ENCODE measurements at regions not wholly inside any gene's neighbourhood (a gene's known extent, or its start where the extent isn't known, plus 50 kb on each side); places are given as distances from the start of the nearest gene placed in this dataset.

DNA sequence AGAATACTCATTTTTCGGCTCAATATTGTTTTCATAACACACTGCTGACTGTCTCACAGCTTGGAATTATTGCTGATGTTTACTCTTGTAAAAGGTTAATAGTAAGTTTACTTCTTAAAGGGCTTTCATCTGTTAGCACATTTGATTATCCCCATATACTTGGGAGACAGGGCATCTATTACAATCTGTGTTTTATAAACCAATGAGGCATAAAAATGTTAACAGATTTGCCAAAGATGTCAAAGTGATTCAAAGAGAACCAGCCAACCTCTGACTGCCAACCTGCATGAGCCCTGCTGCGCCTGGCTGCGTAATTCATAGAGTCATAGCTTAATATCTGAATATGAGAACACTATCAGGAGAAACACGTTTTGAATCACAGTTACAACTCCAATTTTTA lies 665.6 kb downstream of the TRIML1 start:
- Histone ChIP-seq H3K56ac (ENCODE audit: extremely low read depth, insufficient read depth, low read length) (no peak overlapping the region), H2AK9ac (replicated peaks; ENCODE audit: low read depth, low read length, poor library complexity) (no peak overlapping the region), H2BK5ac (ENCODE audit: low read depth, low read length, poor library complexity, severe bottlenecking) (no peak overlapping the region), H3K4ac (ENCODE audit: low read depth, low read length) (no peak overlapping the region), H3K9me3 (ENCODE audit: control insufficient read depth, insufficient read depth, low read length) (no peaks in the 10 kb centered on the region), H4K20me1 (ENCODE audit: insufficient read depth, low read length) (no peaks in the 10 kb centered on the region), H2AFZ (replicated peaks; ENCODE audit: low read length, poor library complexity) (no peak overlapping the region), H3K9ac (ENCODE audit: low read depth, low read length) (no peak overlapping the region), H3K27me3 (ENCODE audit: control insufficient read depth, insufficient read depth, low read length) (no peaks in the 10 kb centered on the region), H3K9me1 (ENCODE audit: insufficient read depth, low read length) (no peaks in the 10 kb centered on the region), H2AK5ac (ENCODE audit: low read depth, low read length) (no peak overlapping the region), H3K4me1 (ENCODE audit: control insufficient read depth, insufficient read depth, low read length) (no peaks in the 10 kb centered on the region), H3K14ac (replicated peaks; ENCODE audit: low read depth, low read length) (no peak overlapping the region), H3K36me3 (ENCODE audit: control insufficient read depth, insufficient read depth, low read length) (no peaks in the 10 kb centered on the region), H2BK15ac (ENCODE audit: low read depth, low read length) (no peak overlapping the region), H3K4me2 (ENCODE audit: low read depth, low read length) (no peak overlapping the region), H3K18ac (ENCODE audit: low read depth, low read length) (no peak overlapping the region), H2BK120ac (ENCODE audit: low read depth, low read length) (no peak overlapping the region), H4K8ac (ENCODE audit: low read depth in 2 of 2, low read length in 2 of 2) (no peak overlapping the region), H4K5ac (ENCODE audit: low read depth, low read length) (no peak overlapping the region), H2BK20ac (ENCODE audit: low read depth, low read length) (no peak overlapping the region), H3K23ac (ENCODE audit: low read depth, low read length) (no peak overlapping the region), H4K91ac (ENCODE audit: insufficient read depth, low read depth, low read length) (no peak overlapping the region), H3K79me1 (ENCODE audit: low read depth in 1 of 2, low read length in 2 of 2) (no peaks in the 10 kb centered on the region), H3K4me3 (ENCODE audit: insufficient read depth, low read depth, low read length) (no peak overlapping the region), H3K27ac (ENCODE audit: insufficient read depth, low read length) (no peak overlapping the region)
- CTCF ChIA-PET, result no interaction called here
- POLR2A ChIA-PET (ENCODE audit: unreplicated experiment), result no interaction called here
- TF ChIP-seq, protein P1, sequence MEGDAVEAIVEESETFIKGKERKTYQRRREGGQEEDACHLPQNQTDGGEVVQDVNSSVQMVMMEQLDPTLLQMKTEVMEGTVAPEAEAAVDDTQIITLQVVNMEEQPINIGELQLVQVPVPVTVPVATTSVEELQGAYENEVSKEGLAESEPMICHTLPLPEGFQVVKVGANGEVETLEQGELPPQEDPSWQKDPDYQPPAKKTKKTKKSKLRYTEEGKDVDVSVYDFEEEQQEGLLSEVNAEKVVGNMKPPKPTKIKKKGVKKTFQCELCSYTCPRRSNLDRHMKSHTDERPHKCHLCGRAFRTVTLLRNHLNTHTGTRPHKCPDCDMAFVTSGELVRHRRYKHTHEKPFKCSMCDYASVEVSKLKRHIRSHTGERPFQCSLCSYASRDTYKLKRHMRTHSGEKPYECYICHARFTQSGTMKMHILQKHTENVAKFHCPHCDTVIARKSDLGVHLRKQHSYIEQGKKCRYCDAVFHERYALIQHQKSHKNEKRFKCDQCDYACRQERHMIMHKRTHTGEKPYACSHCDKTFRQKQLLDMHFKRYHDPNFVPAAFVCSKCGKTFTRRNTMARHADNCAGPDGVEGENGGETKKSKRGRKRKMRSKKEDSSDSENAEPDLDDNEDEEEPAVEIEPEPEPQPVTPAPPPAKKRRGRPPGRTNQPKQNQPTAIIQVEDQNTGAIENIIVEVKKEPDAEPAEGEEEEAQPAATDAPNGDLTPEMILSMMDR (conservative IDR thresholded peaks at IDR 0.05; ENCODE audit: low read depth, low read length), result no peak
- no peak for TF ChIP-seq RCOR1 (IDR thresholded peaks at IDR 0.05; ENCODE audit: insufficient replicate concordance, low read length)
- no TSS peak for BruUV-seq (replicated peaks)
- WGBS, 2 experiments (ENCODE audit: extremely low coverage in 2 of 2, insufficient read length in 1 of 2), result no CpG with 5 or more reads among the region's 4 CpGs
- dilution Hi-C loops (cut with HindIII; ENCODE audit: low sequenced_read_pairs, unreplicated experiment) (no loop called here), intact Hi-C loops (cut with micrococcal nuclease) (no loop called here), in situ Hi-C loops (cut with MboI; ENCODE audit: low sequenced_read_pairs) (no loop called here)
- DNase-seq (no peak), ATAC-seq (ENCODE audit: low read depth) (no peak)

Data from IMR-90 (cell line).